Peyer's patch (tissue), 4 donors: ENCODE measurements at regions not wholly inside any gene's neighbourhood (a gene's known extent, or its start where the extent isn't known, plus 50 kb on each side); places are given as distances from the start of the nearest gene placed in this dataset.

Experiments used
- CTCF ChIP-seq, 6 experiments: fragments of 450-650 bp in 4 of 6; fragments of 200-600 bp in 2 of 6; sonication (generic) in 1 of 6; IDR thresholded peaks; one replicate each; pipeline ENCODE4 v1.5.1; 2017 to 2019; ENCODE audit warnings: antibody characterized with exemption in 6 of 6, mild to moderate bottlenecking in 3 of 6, moderate library complexity in 1 of 6
- POLR2A ChIP-seq, 2 donors: fragments of 450-650 bp; IDR thresholded peaks; one replicate each; pipeline ENCODE4 v1.5.1; 2017; ENCODE audit warnings: antibody characterized with exemption in 2 of 2, mild to moderate bottlenecking in 2 of 2, moderate library complexity in 2 of 2

- TF ChIP-seq CTCF (IDR thresholded peaks at IDR 0.05) = no peak
- no peak for TF ChIP-seq POLR2A (IDR thresholded peaks at IDR 0.05)
These were observed 736.4 kb upstream of the PHF14 start for GRCh38 chr7:10237306-10237705.
